ENCODE measurements at regions not wholly inside any gene's neighbourhood (a gene's known extent, or its start where the extent isn't known, plus 50 kb on each side); places are given as distances from the start of the nearest gene placed in this dataset.
"Not testable (repeated sequence)": the region's sequence is repeated elsewhere in the genome, so short reads cannot be mapped to it uniquely, and the experiment has no call there.

DNA sequence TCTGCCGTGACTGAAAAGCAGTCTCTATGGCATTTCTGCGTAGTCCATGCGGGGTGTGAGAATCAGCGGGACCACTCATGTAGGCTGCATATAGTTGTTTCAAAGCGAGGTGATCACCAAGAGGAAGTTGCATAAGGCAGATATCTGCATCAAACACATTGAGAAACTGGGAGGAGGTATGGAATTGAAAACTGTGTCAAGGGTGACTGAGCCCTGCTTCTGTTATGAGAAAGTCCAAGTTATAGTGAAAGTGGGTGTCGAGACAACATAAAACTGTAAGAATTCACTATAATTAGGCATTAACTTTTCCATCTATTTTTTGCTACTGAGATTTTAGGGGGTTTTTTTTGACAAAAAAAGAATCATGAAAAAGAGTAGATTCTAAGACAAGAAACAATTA lies 109.3 kb downstream of the ZIC1 start:
- CTCF ChIA-PET: no interaction called here

DNA sequence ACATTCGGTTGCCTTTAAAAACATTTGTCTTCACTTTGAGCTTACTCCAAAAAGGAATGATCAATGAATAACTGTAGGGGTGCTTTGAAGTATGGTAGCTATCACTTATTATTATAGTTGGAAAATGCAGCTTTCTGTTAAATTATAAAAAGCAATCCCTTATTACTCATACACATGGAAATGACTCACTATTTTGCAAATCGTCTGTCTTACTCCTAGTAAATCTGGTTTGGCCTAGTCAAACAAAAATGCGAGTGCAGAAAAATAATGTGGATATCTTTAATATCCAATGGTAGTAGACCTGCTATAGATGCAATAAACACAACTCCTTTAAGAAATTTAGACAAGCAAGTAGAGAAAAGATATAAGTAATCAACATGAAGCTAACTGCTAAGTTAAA lies 112.5 kb downstream of the ZIC1 start:
- intact Hi-C loops (cut with micrococcal nuclease; ENCODE audit: unreplicated experiment): no loop called here
- no TSS peak for BruUV-seq (replicated peaks)
- Histone ChIP-seq H3K4me1 (ENCODE audit: control insufficient read depth, insufficient read depth, low read length) (no peaks in the 10 kb centered on the region), H3K27ac (ENCODE audit: low read length) (no peak overlapping the region), H3K36me3 (ENCODE audit: control insufficient read depth, insufficient read depth, low read length) (no peaks in the 10 kb centered on the region), H3K9me3 (ENCODE audit: control insufficient read depth, insufficient read depth, low read depth, low read length) (no peaks in the 10 kb centered on the region), H3K4me3 (ENCODE audit: low read depth in 2 of 2, low read length in 2 of 2) (no peak overlapping the region), H3K27me3 (ENCODE audit: control insufficient read depth, insufficient read depth, low read length) (no peaks in the 10 kb centered on the region)
- in situ Hi-C loops (cut with HindIII; ENCODE audit: low pct_unique_long_range_greater_than_20kb, low sequenced_read_pairs): no loop called here
- TF ChIP-seq POLR2AphosphoS5 (IDR thresholded peaks at IDR 0.05; ENCODE audit: low read depth, low read length) (no peak), SIN3A (IDR thresholded peaks at IDR 0.05; ENCODE audit: borderline replicate concordance, insufficient read depth, low read depth, low read length) (no peak), TCF7L2 (IDR thresholded peaks at IDR 0.05; ENCODE audit: low read depth, low read length) (no peak)
- TF ChIP-seq, protein P1, sequence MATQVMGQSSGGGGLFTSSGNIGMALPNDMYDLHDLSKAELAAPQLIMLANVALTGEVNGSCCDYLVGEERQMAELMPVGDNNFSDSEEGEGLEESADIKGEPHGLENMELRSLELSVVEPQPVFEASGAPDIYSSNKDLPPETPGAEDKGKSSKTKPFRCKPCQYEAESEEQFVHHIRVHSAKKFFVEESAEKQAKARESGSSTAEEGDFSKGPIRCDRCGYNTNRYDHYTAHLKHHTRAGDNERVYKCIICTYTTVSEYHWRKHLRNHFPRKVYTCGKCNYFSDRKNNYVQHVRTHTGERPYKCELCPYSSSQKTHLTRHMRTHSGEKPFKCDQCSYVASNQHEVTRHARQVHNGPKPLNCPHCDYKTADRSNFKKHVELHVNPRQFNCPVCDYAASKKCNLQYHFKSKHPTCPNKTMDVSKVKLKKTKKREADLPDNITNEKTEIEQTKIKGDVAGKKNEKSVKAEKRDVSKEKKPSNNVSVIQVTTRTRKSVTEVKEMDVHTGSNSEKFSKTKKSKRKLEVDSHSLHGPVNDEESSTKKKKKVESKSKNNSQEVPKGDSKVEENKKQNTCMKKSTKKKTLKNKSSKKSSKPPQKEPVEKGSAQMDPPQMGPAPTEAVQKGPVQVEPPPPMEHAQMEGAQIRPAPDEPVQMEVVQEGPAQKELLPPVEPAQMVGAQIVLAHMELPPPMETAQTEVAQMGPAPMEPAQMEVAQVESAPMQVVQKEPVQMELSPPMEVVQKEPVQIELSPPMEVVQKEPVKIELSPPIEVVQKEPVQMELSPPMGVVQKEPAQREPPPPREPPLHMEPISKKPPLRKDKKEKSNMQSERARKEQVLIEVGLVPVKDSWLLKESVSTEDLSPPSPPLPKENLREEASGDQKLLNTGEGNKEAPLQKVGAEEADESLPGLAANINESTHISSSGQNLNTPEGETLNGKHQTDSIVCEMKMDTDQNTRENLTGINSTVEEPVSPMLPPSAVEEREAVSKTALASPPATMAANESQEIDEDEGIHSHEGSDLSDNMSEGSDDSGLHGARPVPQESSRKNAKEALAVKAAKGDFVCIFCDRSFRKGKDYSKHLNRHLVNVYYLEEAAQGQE (IDR thresholded peaks at IDR 0.05; ENCODE audit: insufficient read depth in 1 of 2, low read depth in 2 of 2, low read length in 1 of 2): no peak
- TF ChIP-seq, protein P2, sequence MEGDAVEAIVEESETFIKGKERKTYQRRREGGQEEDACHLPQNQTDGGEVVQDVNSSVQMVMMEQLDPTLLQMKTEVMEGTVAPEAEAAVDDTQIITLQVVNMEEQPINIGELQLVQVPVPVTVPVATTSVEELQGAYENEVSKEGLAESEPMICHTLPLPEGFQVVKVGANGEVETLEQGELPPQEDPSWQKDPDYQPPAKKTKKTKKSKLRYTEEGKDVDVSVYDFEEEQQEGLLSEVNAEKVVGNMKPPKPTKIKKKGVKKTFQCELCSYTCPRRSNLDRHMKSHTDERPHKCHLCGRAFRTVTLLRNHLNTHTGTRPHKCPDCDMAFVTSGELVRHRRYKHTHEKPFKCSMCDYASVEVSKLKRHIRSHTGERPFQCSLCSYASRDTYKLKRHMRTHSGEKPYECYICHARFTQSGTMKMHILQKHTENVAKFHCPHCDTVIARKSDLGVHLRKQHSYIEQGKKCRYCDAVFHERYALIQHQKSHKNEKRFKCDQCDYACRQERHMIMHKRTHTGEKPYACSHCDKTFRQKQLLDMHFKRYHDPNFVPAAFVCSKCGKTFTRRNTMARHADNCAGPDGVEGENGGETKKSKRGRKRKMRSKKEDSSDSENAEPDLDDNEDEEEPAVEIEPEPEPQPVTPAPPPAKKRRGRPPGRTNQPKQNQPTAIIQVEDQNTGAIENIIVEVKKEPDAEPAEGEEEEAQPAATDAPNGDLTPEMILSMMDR (IDR thresholded peaks at IDR 0.05): no peak
- ATAC-seq (no peak), DNase-seq (ENCODE audit: low read depth, low spot score) (no peak)
- POLR2A ChIA-PET: no interaction called here
- CTCF ChIA-PET: no interaction called here

More for the DNA sequence above, 109.3 kb downstream of the ZIC1 start:
- Histone ChIP-seq H3K4me3 (ENCODE audit: low read depth in 2 of 2, low read length in 2 of 2) (no peak overlapping the region), H3K9me3 (ENCODE audit: control insufficient read depth, insufficient read depth, low read depth, low read length) (no peaks in the 10 kb centered on the region; the same call in 1 of the 2 replicates), H3K4me1 (ENCODE audit: control insufficient read depth, insufficient read depth, low read length) (no peaks in the 10 kb centered on the region), H3K36me3 (ENCODE audit: control insufficient read depth, insufficient read depth, low read length) (no peaks in the 10 kb centered on the region), H3K27me3 (ENCODE audit: control insufficient read depth, insufficient read depth, low read length) (no peaks in the 10 kb centered on the region), H3K27ac (ENCODE audit: low read length) (no peak overlapping the region)
- in situ Hi-C loops (cut with HindIII; ENCODE audit: low pct_unique_long_range_greater_than_20kb, low sequenced_read_pairs) (no loop called here), intact Hi-C loops (cut with micrococcal nuclease; ENCODE audit: unreplicated experiment) (no loop called here)
- POLR2A ChIA-PET: no interaction called here
- TF ChIP-seq TCF7L2 (IDR thresholded peaks at IDR 0.05; ENCODE audit: low read depth, low read length) (no peak), POLR2AphosphoS5 (IDR thresholded peaks at IDR 0.05; ENCODE audit: low read depth, low read length) (no peak), SIN3A (IDR thresholded peaks at IDR 0.05; ENCODE audit: borderline replicate concordance, insufficient read depth, low read depth, low read length) (no peak)
- TF ChIP-seq, protein P1 (IDR thresholded peaks at IDR 0.05; ENCODE audit: insufficient read depth in 1 of 2, low read depth in 2 of 2, low read length in 1 of 2): no peak
- TF ChIP-seq, protein P2 (IDR thresholded peaks at IDR 0.05): no peak
- DNase-seq (ENCODE audit: low read depth, low spot score) (no peak), ATAC-seq (no peak)
- no TSS peak for BruUV-seq (replicated peaks)

DNA sequence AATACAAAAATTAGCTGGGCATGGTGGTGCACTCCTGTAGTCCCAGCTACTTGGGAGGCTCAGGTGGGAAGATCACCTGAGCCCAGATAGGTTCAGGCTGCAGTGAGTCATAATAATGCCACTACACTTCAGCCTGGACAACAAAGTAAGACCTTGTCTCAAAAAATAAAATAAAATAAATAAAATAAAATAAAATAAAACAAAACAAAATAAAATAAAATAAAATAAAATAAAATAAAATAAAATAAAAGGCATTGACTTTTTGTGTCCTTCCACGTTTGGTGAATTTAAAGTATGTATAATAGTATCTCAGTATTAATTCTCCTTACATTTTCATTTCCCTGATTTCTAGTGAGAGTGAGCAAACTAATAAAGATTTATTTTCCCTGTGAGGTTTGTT lies 113.6 kb downstream of the ZIC1 start:
- intact Hi-C loops (cut with micrococcal nuclease; ENCODE audit: unreplicated experiment); H3K27me3 ChIP-seq (ENCODE audit: control insufficient read depth, insufficient read depth, low read length); H3K4me1 ChIP-seq (ENCODE audit: control insufficient read depth, insufficient read depth, low read length); CTCF ChIA-PET; DNase-seq (ENCODE audit: low read depth, low spot score); H3K36me3 ChIP-seq (ENCODE audit: control insufficient read depth, insufficient read depth, low read length); H3K4me3 ChIP-seq (ENCODE audit: low read depth in 2 of 2, low read length in 2 of 2); BruUV-seq (replicated peaks); in situ Hi-C loops (cut with HindIII; ENCODE audit: low pct_unique_long_range_greater_than_20kb, low sequenced_read_pairs); ATAC-seq; H3K27ac ChIP-seq (ENCODE audit: low read length); POLR2A ChIA-PET; H3K9me3 ChIP-seq (ENCODE audit: control insufficient read depth, insufficient read depth, low read depth, low read length): not testable (repeated sequence)

All from Panc1 (cell line).